K562 (cell line): ENCODE measurements at regions not wholly inside any gene's neighbourhood (a gene's known extent, or its start where the extent isn't known, plus 50 kb on each side); places are given as distances from the start of the nearest gene placed in this dataset.
A peak's percentile ranks its signal among the peaks of the same experiment; 100 is the strongest.

Experiments
- ATAC-seq: fragments of 200-7000 bp; cut with Tn5 transposase; 3 replicates; pipeline ENCODE4 v1.9.1; 2020; ENCODE audit warnings: moderate library complexity
- BruUV-seq: library from RNA; stranded (reverse); fragments of 400-500 nt; replicated peaks from 2 replicates; lab custom pipeline; 2021; lab: Mats Ljungman, UMichigan
- CTCF ChIA-PET: fragments of 300-600 bp; formaldehyde crosslinking; extraction: SDS; loops from one replicate; lab custom pipeline; 2021; ENCODE audit warnings: low intra/inter-chr PET ratio; lab: Yijun Ruan, JAX
- POLR2A ChIA-PET: fragments of 300-600, 350-650 bp; sonication (Branson Sonifier 250); formaldehyde crosslinking; extraction: SDS; loops from one replicate; lab custom pipeline; 2021; ENCODE audit warnings: antibody characterized with exemption, inconsistent platforms; lab: Yijun Ruan, JAX
- DNase-seq, 4 experiments: peaks; one replicate each; pipeline versions ENCODE4 v3.0.0 to v3.0.0-alpha.2; 2011 to 2018; ENCODE audit warnings: low spot score in 3 of 4, mixed read lengths in 3 of 4; ENCODE audit errors: extremely low read depth in 1 of 4
- FAIRE-seq: peaks from 2 replicates; lab custom pipeline; 2011; peaks lifted over from hg19 to GRCh38; lab: Jason Lieb, UNC
- H2AFZ ChIP-seq: 2 replicates; pipeline ENCODE4 v1.6.0; 2011; ENCODE audit warnings: low read depth, low read length, control low read depth, inconsistent platforms
- H3K27ac ChIP-seq: fragments of 200-600 bp; 3 replicates; pipeline ENCODE4 v1.8.0; 2011; ENCODE audit warnings: low read depth, mild to moderate bottlenecking, control low read depth, inconsistent platforms, low read length, moderate library complexity, mixed read lengths; ENCODE audit errors: extremely low read depth
- H3K27me3 ChIP-seq, 2 experiments: fragments of 300-600 bp in 1 of 2; 2 replicates in 1 of 2; 3 replicates in 1 of 2; pipeline versions ENCODE4 v1.6.0 to v1.8.0; 2011; ENCODE audit warnings: inconsistent platforms in 2 of 2, low read length in 2 of 2, mild to moderate bottlenecking in 1 of 2, mixed read lengths in 1 of 2, moderate library complexity in 1 of 2; ENCODE audit not compliant: control insufficient read depth in 2 of 2, insufficient read depth in 2 of 2
- H3K36me3 ChIP-seq: fragments of 300-600 bp; 3 replicates; pipeline ENCODE4 v1.8.0; 2011; ENCODE audit warnings: mild to moderate bottlenecking, low read length, inconsistent platforms; ENCODE audit not compliant: control insufficient read depth, insufficient read depth
- H3K4me1 ChIP-seq, 2 experiments: fragments of 200-600 bp in 1 of 2; replicated peaks in 1 of 2; 2 replicates in 1 of 2; 3 replicates in 1 of 2; pipeline versions ENCODE4 v1.5.1 to v1.8.0; 2011; ENCODE audit warnings: inconsistent platforms in 2 of 2, low read length in 2 of 2, mild to moderate bottlenecking in 1 of 2, mixed read lengths in 1 of 2, moderate library complexity in 1 of 2; ENCODE audit not compliant: control insufficient read depth in 2 of 2, insufficient read depth in 2 of 2
- H3K4me2 ChIP-seq: 2 replicates; pipeline ENCODE4 v1.6.1; 2011; ENCODE audit warnings: low read length, control low read depth, inconsistent platforms, mixed read lengths; ENCODE audit not compliant: insufficient read depth
- H3K4me3 ChIP-seq: fragments of 200-600 bp; sonication (generic), shearing (Covaris generic); 2 replicates; pipeline ENCODE4 v1.5.1; 2016; ENCODE audit warnings: control low read depth, inconsistent platforms
- H3K79me2 ChIP-seq: fragments of 200-600 bp; 3 replicates; pipeline ENCODE4 v1.8.0; 2011; ENCODE audit warnings: low read length, inconsistent platforms; ENCODE audit not compliant: control insufficient read depth, insufficient read depth
- H3K9ac ChIP-seq, 2 experiments: 2 replicates each; pipeline versions ENCODE4 v1.6.0 to v1.6.1; 2011; ENCODE audit warnings: low read depth in 2 of 2, low read length in 2 of 2, control low read depth in 1 of 2, inconsistent platforms in 1 of 2, mild to moderate bottlenecking in 1 of 2, mixed read lengths in 1 of 2; ENCODE audit not compliant: insufficient read depth in 1 of 2
- H3K9me1 ChIP-seq: one replicate; pipeline ENCODE4 v1.6.0; 2011; ENCODE audit warnings: inconsistent platforms, mild to moderate bottlenecking, low read length, moderate library complexity; ENCODE audit not compliant: control insufficient read depth, insufficient read depth
- H3K9me3 ChIP-seq: replicated peaks from 2 replicates; pipeline ENCODE4 v1.5.1; 2011; ENCODE audit warnings: low read depth, low read length, inconsistent platforms; ENCODE audit not compliant: control insufficient read depth, insufficient read depth
- H4K20me1 ChIP-seq: replicated peaks from 2 replicates; pipeline ENCODE4 v1.6.1; 2011; ENCODE audit warnings: low read length, inconsistent platforms, mixed read lengths; ENCODE audit not compliant: control insufficient read depth, insufficient read depth
- CBX3 ChIP-seq, 2 experiments: IDR thresholded peaks; 1 replicate in 1 of 2; 2 replicates in 1 of 2; pipeline ENCODE4 v1.6.1; 2012; ENCODE audit warnings: inconsistent platforms in 2 of 2, low read length in 2 of 2, borderline replicate concordance in 1 of 2, control low read depth in 1 of 2
- EHMT2 ChIP-seq: fragments of 450-650 bp; IDR thresholded peaks from 2 replicates; pipeline ENCODE4 v1.6.1; 2018; ENCODE audit warnings: antibody characterized with exemption
- LARP7 ChIP-seq: fragments of 450-650 bp; IDR thresholded peaks from 2 replicates; pipeline ENCODE4 v1.6.1; 2016
- MCM2 ChIP-seq: fragments of 450-650 bp; IDR thresholded peaks from 2 replicates; pipeline ENCODE4 v1.6.1; 2017; ENCODE audit warnings: low read depth, mild to moderate bottlenecking
- MIER1 ChIP-seq: fragments of 450-650 bp; IDR thresholded peaks from 2 replicates; pipeline ENCODE4 v1.6.1; 2016; ENCODE audit warnings: antibody characterized with exemption, mild to moderate bottlenecking, low read depth
- ZNF143 ChIP-seq: sonication (generic); formaldehyde crosslinking; IDR thresholded peaks from 2 replicates; pipeline ENCODE4 v1.9.0; 2022; ENCODE audit warnings: mild to moderate bottlenecking, missing genetic modification reagents
- ZNF507 ChIP-seq: conservative IDR thresholded peaks from 2 replicates; pipeline ENCODE4 v1.6.1; 2017; ENCODE audit warnings: missing genetic modification characterization, missing compliant biosample characterization
- ZNF77 ChIP-seq: fragments of 250-450 bp; sonication (Bioruptor Pico); IDR thresholded peaks from 2 replicates; pipeline ENCODE4 v1.5.0; 2020
- WGBS: fragments of 100-300 bp; shearing (Covaris generic); methylation state at CpG from one replicate; pipeline ENCODE4 v1.1.6; 2016; ENCODE audit warnings: low coverage, mixed read lengths; ENCODE audit not compliant: insufficient coverage; ENCODE audit errors: missing lambda C conversion rate; 5-methylcytosine and 5-hydroxymethylcytosine counted together
- in situ Hi-C: fragments of 300-500 bp; cut with MboI; formaldehyde crosslinking; loops from 4 replicates; pipeline ENCODE4 v1.15.0; 2018; ENCODE audit warnings: inconsistent platforms, mixed read lengths
- intact Hi-C: fragments of 100-400 bp; cut with micrococcal nuclease; formaldehyde crosslinking; loops from 2 replicates; pipeline ENCODE4 v1.14.2; 2022
- TF ChIP-seq, protein P1 (sequence below): sonication (generic); formaldehyde crosslinking; IDR thresholded peaks from 2 replicates; pipeline ENCODE4 v1.8.1; 2022; ENCODE audit warnings: missing genetic modification reagents
- TF ChIP-seq, protein P2 (sequence below), 2 experiments: fragments of 450-650 bp; formaldehyde crosslinking in 1 of 2; IDR thresholded peaks; 2 replicates each; pipeline versions ENCODE4 v1.4.0 to v1.6.1; 2014 to 2020; ENCODE audit warnings: mild to moderate bottlenecking in 2 of 2, borderline replicate concordance in 1 of 2, low read depth in 1 of 2

DNA sequence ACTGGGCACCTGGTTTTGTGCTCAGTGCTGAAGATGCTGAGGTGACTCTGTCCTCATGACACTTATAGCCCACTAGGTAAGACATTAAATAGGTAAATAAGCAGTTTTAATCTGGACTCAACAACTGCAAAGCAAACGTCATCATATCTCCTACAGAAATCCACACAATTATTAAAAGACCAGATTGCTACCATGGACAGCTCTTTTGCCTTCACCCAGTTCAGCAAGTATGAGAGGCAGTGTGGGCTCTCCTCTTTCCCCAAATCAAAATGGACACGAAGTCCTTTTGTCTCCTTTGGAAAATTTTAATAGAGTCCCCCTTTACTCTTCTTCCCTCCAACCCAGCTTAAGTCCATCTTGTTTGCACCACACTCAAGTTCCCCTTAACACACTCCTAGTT is 171.1 kb downstream of the RPAP3 start:
- Histone ChIP-seq H3K9me3 (peaks cover 2% of the 10 kb centered on the region), H2AFZ (no peak overlapping the region), H3K4me2 (no peak overlapping the region), H4K20me1 (no peaks in the 10 kb centered on the region), H3K36me3 (no peaks in the 10 kb centered on the region), H3K4me1 (no peaks in the 10 kb centered on the region)
- in situ Hi-C loops, result no loop called here
- POLR2A ChIA-PET, result no interaction called here
- 3% methylated on average over 2 of the region's 2 CpGs for WGBS
- DNase-seq (no peak), ATAC-seq (no peak)
- intact Hi-C loops, result no loop called here
- TF ChIP-seq EHMT2 (peak; percentile 79), ZNF143 (CRISPR knock-in tag) (no peak), LARP7 (no peak), ZNF507 (tag) (no peak), MCM2 (no peak), MIER1 (peak; percentile 61; the same call in 1 of the 2 replicates), ZNF77 (CRISPR knock-in tag) (no peak), CBX3 (IDR thresholded peaks at IDR 0.05; ENCODE audit: borderline replicate concordance in 1 of 2, low read length in 2 of 2) (no peak)
- TF ChIP-seq, protein P1, sequence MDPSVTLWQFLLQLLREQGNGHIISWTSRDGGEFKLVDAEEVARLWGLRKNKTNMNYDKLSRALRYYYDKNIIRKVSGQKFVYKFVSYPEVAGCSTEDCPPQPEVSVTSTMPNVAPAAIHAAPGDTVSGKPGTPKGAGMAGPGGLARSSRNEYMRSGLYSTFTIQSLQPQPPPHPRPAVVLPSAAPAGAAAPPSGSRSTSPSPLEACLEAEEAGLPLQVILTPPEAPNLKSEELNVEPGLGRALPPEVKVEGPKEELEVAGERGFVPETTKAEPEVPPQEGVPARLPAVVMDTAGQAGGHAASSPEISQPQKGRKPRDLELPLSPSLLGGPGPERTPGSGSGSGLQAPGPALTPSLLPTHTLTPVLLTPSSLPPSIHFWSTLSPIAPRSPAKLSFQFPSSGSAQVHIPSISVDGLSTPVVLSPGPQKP (CRISPR knock-in tag), result no peak
- TF ChIP-seq, protein P2, sequence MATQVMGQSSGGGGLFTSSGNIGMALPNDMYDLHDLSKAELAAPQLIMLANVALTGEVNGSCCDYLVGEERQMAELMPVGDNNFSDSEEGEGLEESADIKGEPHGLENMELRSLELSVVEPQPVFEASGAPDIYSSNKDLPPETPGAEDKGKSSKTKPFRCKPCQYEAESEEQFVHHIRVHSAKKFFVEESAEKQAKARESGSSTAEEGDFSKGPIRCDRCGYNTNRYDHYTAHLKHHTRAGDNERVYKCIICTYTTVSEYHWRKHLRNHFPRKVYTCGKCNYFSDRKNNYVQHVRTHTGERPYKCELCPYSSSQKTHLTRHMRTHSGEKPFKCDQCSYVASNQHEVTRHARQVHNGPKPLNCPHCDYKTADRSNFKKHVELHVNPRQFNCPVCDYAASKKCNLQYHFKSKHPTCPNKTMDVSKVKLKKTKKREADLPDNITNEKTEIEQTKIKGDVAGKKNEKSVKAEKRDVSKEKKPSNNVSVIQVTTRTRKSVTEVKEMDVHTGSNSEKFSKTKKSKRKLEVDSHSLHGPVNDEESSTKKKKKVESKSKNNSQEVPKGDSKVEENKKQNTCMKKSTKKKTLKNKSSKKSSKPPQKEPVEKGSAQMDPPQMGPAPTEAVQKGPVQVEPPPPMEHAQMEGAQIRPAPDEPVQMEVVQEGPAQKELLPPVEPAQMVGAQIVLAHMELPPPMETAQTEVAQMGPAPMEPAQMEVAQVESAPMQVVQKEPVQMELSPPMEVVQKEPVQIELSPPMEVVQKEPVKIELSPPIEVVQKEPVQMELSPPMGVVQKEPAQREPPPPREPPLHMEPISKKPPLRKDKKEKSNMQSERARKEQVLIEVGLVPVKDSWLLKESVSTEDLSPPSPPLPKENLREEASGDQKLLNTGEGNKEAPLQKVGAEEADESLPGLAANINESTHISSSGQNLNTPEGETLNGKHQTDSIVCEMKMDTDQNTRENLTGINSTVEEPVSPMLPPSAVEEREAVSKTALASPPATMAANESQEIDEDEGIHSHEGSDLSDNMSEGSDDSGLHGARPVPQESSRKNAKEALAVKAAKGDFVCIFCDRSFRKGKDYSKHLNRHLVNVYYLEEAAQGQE (IDR thresholded peaks at IDR 0.05; ENCODE audit: borderline replicate concordance), result peak; percentile 91
- TF ChIP-seq, protein P2 (CRISPR knock-in tag; IDR thresholded peaks at IDR 0.05; ENCODE audit: low read depth), result no peak
- TF ChIP-seq, all 486 proteins: peak for 3
- Histone ChIP-seq H3K27me3 (no peaks in the 10 kb centered on the region), H3K4me3 (no peak overlapping the region), H3K27ac (no peak overlapping the region), H3K9me1 (no peaks in the 10 kb centered on the region), H3K79me2 (no peaks in the 10 kb centered on the region), H3K9ac (no peak overlapping the region)
- no peak for FAIRE-seq
- CTCF ChIA-PET, result no interaction called here
- BruUV-seq, result no TSS peak
